HG03280 (cell line): ENCODE measurements at regions not wholly inside any gene's neighbourhood (a gene's known extent, or its start where the extent isn't known, plus 50 kb on each side); places are given as distances from the start of the nearest gene placed in this dataset.

ENCODE experiments used
- ATAC-seq: cut with Tn5 transposase; IDR thresholded peaks from one replicate; pipeline ENCODE4 v1.9.1; 2021; ENCODE audit warnings: mild to moderate bottlenecking, moderate library complexity; ENCODE audit not compliant: unreplicated experiment

DNA sequence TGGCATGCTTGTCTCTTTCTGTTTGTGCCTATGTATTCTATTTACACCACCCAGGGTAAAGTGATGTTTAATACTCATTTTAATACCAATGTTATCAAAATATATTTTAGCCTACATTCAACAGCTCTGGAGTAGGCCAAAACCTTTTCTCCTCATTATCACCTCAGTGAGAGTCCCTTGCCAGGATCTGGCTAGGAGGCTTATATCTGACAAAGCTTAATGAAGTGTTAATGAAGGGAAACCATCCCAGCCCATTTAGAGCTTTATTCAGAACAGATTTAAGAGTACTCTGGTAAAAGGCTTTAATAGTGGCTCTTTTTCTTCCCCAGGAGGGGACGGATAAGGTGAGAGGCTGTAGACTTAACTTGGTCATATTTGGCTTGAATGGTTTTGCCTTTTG lies 137.6 kb downstream of the GRIN2B start:
- no peak for ATAC-seq

- no peak for ATAC-seq
Observed at GRCh38 chr12:13841358-13841757, 140.0 kb downstream of the GRIN2B start.

- no peak for ATAC-seq
Observed at GRCh38 chr12:13839365-13840336, 141.8 kb downstream of the GRIN2B start.

DNA sequence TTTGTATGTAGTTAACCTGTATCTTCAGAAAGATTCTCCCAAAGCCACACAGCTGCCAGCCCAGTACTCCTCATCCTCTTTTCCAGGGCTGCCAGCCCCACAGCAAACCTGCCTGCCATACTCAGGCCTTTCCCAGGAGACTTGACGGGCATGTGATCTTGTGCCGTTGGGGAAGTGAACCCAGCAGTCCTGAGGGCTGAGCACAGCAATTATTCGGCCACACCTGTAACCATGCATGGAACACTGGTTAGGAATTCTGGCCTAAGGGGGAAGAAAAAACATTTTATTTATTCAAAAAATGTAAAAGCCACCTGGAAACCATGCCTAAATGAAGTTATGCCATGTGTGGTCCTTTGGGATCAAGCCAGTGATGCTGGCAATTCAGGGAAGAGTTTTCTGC lies 145.3 kb downstream of the GRIN2B start:
- ATAC-seq, result no peak

DNA sequence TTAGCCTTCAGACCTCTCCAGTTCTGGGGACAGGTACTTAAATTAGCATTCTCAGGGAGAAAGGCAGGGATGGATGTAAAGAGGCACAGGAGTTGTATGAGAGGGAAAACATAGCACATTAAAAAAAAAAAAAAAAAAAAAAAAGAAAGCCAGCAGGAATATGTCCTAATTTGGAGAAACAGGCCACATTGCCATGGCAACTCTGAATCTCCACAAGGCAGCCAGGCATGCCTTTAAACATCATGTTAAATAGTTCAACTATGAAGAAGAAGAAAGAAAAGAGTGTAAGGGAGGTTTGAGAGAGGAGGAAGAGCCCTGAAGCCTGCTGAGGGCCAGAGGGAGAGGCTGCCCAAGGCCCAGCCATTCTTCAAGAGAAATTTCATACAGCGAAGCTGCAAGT lies 145.8 kb downstream of the GRIN2B start:
- no peak for ATAC-seq

DNA sequence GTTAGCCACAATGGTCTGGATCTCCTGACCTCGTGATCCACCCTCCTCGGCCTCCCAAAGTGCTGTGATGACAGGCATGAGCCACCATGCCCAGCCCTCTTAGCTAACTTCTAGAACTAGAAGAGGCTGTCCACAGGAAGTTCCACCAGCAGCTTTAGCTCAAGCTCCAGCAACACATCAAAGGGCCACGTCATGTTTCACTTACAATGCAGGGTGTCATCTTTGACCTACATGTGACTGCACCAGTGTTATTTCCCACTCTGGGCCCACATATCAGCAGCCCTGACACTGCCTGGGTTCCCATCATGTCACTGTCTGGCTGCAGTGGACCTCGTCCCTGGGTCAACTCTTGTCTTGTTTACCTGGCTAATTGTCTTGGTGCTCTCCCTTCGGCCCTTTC lies 147.2 kb downstream of the GRIN2B start:
- no peak for ATAC-seq

GRCh38 chr12:13817131-13817530 lies 164.3 kb downstream of the GRIN2B start:
- ATAC-seq, result no peak

DNA sequence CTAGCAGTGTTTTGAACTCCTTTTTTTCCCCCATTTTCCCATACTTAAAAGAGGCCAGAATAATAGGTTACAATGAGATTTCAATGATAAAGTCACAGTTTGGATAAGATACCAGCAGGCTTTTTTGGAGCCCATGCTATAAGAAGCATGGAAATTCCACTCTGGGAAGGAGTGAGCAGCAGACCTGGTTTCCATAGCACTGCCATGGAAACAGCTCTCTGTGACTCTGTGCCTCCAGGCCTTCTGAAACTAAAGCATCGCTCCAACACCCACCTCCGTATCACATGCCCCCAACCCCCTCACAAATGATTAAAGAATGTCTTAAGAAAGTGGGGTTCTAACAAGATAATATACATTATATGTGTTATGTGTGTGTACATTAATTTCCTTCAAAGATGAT lies 165.0 kb downstream of the GRIN2B start:
- no peak for ATAC-seq

- ATAC-seq, result no peak
Observed at GRCh38 chr12:13812168-13812567, 169.2 kb downstream of the GRIN2B start.

DNA sequence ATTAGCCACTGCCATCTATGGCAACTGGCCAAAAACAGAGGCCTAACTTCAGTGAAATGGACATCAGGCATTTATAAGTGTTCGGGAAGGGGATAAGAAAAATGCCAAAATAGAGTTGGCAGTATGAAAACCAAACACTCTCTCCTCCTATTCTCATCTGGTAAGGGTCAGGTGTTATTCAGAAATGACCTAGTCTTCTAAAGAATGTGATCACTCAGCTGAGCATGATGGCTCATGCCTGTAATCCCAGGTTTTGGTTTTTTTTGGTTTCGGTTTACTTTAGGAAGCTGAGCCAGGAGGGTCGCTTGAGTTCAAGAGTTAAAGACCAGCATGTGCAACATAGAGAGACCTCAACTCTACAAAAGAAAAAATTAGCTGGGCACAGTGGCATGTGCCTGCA lies 170.3 kb downstream of the GRIN2B start:
- no peak for ATAC-seq

DNA sequence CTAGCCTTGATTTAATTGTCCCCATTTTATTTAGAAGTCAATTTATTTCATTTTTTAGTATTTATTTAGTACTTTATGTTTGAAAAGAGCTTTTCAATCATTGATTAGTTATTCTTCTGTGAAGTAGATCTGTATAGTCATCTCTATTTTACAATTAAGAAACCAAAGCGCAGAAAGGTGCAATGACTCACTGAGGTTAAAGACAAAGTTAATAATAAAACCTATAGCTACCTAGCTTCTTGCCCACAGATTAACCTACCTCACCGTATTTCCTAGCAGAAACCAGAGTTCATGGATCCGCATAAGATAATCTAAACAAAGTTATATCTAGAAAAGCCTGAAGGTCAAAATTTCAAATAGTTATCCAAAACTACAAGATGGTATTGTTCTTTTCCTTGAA lies 176.4 kb downstream of the GRIN2B start:
- no peak for ATAC-seq

GRCh38 chr12:13801543-13801942 lies 179.9 kb downstream of the GRIN2B start:
- no peak for ATAC-seq

DNA sequence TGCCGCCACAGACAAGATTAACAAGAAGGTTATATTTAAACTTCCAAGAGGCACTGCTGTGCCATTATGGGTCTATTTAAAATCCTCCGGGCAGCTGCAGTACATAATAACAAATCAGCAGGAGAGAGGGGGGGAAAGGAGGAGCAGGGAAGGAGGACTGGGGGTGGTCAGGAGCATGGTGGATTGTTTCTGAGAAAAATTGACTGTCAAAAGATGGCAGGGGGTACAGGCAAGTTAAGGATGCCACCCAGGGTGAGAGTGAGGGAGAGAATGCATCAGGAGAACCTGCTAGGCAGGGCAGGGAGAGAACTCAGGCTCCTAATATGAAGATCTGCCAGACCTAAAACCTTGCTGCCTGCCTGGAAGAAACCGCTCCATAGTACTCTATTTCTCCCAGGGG lies 181.8 kb downstream of the GRIN2B start:
- no peak for ATAC-seq

DNA sequence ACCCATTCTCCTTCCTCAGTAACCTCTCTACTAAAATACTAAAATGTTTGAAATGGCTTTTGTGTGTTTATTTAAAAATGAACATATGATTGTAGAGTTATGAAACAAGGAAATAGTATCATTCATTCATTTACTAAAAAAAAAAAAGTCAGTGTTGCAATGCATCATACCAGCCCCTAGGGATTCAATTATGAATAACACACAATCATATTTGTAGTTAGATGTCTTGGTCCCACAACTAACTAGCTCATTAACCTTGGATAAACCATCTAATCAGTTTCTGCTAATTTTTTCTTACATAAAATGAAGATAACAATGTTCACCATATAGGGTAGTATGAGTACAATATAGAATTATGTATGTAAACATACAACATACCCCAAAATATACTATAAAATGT lies 183.2 kb downstream of the GRIN2B start:
- no peak for ATAC-seq

DNA sequence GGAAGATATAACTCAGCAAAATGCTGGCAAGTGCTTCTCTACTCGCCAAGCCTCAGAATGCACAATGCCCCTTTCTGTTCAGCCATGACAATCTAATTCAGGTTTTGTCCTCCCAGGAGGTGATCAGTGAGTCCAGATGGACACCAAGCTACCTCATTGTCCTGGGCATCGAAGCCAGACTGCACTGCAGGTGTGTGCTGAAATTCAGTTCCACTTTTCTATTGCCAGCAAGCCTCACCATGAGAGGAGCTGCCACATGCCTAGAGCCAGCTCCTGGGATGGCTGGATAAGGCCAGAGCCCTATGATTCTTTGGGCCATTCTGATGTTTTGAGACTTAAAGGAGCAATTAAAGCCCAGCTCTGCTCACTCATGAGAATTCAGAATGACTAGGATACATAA lies 186.7 kb downstream of the GRIN2B start:
- no peak for ATAC-seq

DNA sequence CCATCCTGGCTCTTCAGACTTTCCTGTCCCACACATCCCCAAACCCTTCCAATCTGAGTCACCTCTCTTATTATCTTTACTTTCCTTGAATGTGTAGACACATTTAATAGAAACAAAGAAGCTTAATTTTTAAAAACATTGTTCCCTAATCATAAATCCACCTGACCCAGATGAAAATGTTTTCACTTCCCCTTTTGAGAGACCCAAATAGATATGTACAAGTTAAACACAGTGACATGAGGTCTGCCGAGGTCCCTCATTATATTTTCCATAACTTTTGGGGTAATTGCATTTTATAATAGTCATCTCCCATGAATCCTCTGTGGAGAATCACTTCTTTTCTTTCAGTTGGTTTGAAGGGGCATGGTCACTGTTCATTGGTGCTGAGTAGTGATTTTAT lies 191.1 kb downstream of the GRIN2B start:
- ATAC-seq, result no peak

GRCh38 chr12:13788626-13789025 lies 192.8 kb downstream of the GRIN2B start:
- ATAC-seq, result no peak

DNA sequence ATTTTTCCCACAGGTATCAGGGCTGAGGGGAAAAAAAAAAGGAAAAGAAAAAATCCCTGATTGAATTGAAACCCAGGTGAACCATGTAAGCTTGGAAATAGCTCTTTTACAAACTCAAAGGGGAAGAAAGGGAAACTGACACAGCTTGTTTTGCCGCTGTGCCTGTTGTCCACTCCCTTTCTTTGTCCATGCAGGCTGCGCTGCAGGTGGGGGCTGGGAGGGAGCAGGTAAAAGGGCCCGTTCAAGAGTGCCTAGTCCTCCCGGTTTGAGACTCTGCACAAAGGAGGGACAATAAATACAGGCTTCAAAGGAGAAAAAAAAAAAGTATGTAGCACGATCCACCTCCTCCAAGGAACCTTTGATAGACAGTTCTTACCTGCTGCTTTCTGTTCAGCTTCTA lies 194.8 kb downstream of the GRIN2B start:
- ATAC-seq, result no peak

GRCh38 chr12:13784504-13784903 lies 196.9 kb downstream of the GRIN2B start:
- no peak for ATAC-seq

GRCh38 chr12:13780453-13780852 lies 200.9 kb downstream of the GRIN2B start:
- ATAC-seq, result no peak

GRCh38 chr12:13777374-13777773 lies 204.0 kb downstream of the GRIN2B start:
- no peak for ATAC-seq

GRCh38 chr12:13772264-13772663 lies 209.1 kb downstream of the GRIN2B start:
- no peak for ATAC-seq

GRCh38 chr12:13770576-13770975 lies 210.8 kb downstream of the GRIN2B start:
- ATAC-seq, result no peak
